ENCODE measurements at regions not wholly inside any gene's neighbourhood (a gene's known extent, or its start where the extent isn't known, plus 50 kb on each side); places are given as distances from the start of the nearest gene placed in this dataset.

DNA sequence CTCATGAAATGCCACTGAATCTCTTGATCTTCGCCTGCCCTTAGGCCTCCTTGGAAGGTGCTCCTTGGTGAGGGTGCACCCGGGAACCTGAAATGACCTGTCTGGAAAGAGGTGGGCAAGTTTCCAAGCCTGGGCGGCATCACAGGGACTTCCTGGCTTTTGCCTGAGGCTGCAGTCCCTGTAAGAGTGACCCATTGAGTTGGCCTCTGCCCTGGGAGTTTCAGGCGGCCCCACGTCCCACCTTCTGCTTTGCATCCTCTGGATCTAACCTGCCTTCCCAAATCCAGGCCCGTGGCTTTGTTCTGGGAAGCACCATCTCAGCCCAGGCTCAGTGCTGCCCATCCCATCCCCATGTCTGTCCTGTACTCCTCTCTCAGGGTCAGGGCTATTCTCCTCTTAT is 356.4 kb downstream of the RPS24 start:
- TF ChIP-seq, protein P1, sequence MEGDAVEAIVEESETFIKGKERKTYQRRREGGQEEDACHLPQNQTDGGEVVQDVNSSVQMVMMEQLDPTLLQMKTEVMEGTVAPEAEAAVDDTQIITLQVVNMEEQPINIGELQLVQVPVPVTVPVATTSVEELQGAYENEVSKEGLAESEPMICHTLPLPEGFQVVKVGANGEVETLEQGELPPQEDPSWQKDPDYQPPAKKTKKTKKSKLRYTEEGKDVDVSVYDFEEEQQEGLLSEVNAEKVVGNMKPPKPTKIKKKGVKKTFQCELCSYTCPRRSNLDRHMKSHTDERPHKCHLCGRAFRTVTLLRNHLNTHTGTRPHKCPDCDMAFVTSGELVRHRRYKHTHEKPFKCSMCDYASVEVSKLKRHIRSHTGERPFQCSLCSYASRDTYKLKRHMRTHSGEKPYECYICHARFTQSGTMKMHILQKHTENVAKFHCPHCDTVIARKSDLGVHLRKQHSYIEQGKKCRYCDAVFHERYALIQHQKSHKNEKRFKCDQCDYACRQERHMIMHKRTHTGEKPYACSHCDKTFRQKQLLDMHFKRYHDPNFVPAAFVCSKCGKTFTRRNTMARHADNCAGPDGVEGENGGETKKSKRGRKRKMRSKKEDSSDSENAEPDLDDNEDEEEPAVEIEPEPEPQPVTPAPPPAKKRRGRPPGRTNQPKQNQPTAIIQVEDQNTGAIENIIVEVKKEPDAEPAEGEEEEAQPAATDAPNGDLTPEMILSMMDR (IDR thresholded peaks at IDR 0.05): no peak
- no peak for TF ChIP-seq EZH2 (IDR thresholded peaks at IDR 0.05; ENCODE audit: borderline replicate concordance, insufficient read depth, low read depth, low read length, poor library complexity, severe bottlenecking)
